ENCODE measurements at regions not wholly inside any gene's neighbourhood (a gene's known extent, or its start where the extent isn't known, plus 50 kb on each side); places are given as distances from the start of the nearest gene placed in this dataset.

DNA sequence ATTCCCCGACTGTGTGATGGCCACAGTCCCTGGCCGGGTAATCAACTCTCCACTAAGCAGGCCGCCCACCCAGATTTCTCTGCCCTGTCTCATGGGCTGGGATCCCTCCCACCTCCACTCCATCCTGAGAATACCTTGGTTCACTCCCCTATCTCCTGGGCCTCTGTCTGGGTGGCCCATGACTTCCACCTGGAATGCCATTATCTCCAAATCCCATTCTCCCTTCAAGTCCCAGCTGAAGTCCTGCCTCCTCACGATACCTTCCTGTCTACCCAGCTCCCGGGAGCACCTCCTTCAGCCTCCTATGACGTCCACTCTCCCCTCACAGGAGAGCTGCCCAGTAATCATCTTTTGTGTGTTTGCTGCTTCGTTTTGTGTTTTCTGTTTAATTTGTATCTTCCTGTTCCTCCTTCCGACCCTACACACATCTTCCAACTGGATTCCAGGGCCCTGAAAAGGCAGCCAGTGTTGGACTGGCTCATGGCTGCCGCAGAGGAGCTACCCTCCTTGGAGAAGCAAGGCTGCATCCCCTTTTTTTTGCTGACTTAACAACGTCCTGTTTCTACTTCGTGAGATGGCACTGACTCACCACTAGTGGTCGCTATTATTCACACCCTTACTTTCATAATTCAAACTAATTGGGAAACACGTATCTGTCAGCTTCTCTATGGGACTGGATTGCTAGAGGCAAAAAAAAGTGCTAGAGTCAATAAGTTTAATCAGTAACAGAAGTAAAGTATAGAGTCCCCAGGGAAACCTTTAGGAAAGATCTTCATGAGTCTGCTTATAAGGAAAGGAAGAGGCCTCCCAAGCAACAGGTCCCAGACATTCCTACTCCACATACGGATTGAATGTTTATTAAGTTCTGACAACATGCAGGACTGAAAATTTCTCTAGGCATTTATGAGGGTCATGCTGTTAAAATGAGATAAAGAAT, 171.9 kb upstream of the GATA6 start:
- Mint-ChIP-seq H3K9me3 (no peaks in the 10 kb centered on the region), H3K27ac (peak overlapping the region; percentile 90), H3K4me1 (peaks cover 2% of the 10 kb centered on the region), H3K27me3 (ENCODE audit: insufficient read depth, low read depth) (peaks cover 3% of the 10 kb centered on the region), H3K4me3 (no peak overlapping the region), H3K36me3 (no peaks in the 10 kb centered on the region)
- Histone ChIP-seq H3K9ac (no peak overlapping the region), H3K4me2 (no peak overlapping the region), H3K4me3 (no peak overlapping the region), H3K27ac (no peak overlapping the region), H4K20me1 (ENCODE audit: low read depth) (no peaks in the 10 kb centered on the region), H3F3A (ENCODE audit: low read depth) (no peaks in the 10 kb centered on the region), H2AFZ (replicated peaks) (peak overlapping the region; percentile 100), H3K9me3 (ENCODE audit: low read depth) (no peaks in the 10 kb centered on the region), H3K4me1 (no peaks in the 10 kb centered on the region), H3K36me3 (no peaks in the 10 kb centered on the region), H3K27me3 (no peaks in the 10 kb centered on the region), H3K79me2 (ENCODE audit: low read depth) (no peaks in the 10 kb centered on the region)
- DNase-seq (ENCODE audit: low spot score) = peak; percentile 70
- TF ChIP-seq CTCF (IDR thresholded peaks at IDR 0.05) (peak; percentile 95), EZH2 (IDR thresholded peaks at IDR 0.05) (no peak)

GRCh38 chr18:21998486-21998885, 170.9 kb upstream of the GATA6 start:
- Mint-ChIP-seq H3K27me3 (ENCODE audit: insufficient read depth, low read depth) (peaks cover 3% of the 10 kb centered on the region), H3K9me3 (no peaks in the 10 kb centered on the region), H3K27ac (no peak overlapping the region), H3K4me3 (no peak overlapping the region), H3K36me3 (no peaks in the 10 kb centered on the region), H3K4me1 (peaks cover 2% of the 10 kb centered on the region)
- Histone ChIP-seq H3K4me3 (no peak overlapping the region), H3K79me2 (ENCODE audit: low read depth) (no peaks in the 10 kb centered on the region), H3K4me2 (no peak overlapping the region), H4K20me1 (ENCODE audit: low read depth) (no peaks in the 10 kb centered on the region), H3K36me3 (no peaks in the 10 kb centered on the region), H3K27me3 (no peaks in the 10 kb centered on the region), H3F3A (ENCODE audit: low read depth) (no peaks in the 10 kb centered on the region), H3K27ac (no peak overlapping the region), H3K4me1 (no peaks in the 10 kb centered on the region), H3K9me3 (ENCODE audit: low read depth) (no peaks in the 10 kb centered on the region), H3K9ac (no peak overlapping the region), H2AFZ (replicated peaks) (no peak overlapping the region)
- DNase-seq (ENCODE audit: low spot score) = no peak
- no peak for TF ChIP-seq EZH2phosphoT487 (IDR thresholded peaks at IDR 0.05)
- no peak for TF ChIP-seq CTCF (IDR thresholded peaks at IDR 0.05)
- no peak for TF ChIP-seq EZH2 (IDR thresholded peaks at IDR 0.05)

GRCh38 chr18:22001912-22002487, 167.4 kb upstream of the GATA6 start:
- Mint-ChIP-seq H3K27ac (no peak overlapping the region), H3K27me3 (ENCODE audit: insufficient read depth, low read depth) (peaks cover 3% of the 10 kb centered on the region), H3K36me3 (no peaks in the 10 kb centered on the region), H3K9me3 (no peaks in the 10 kb centered on the region), H3K4me1 (peaks cover 2% of the 10 kb centered on the region), H3K4me3 (peak overlapping the region; percentile 38)
- Histone ChIP-seq H3K4me2 (no peak overlapping the region), H3K9ac (no peak overlapping the region), H3K27ac (no peak overlapping the region), H3K36me3 (no peaks in the 10 kb centered on the region), H3K27me3 (no peaks in the 10 kb centered on the region), H3K4me1 (no peaks in the 10 kb centered on the region), H2AFZ (replicated peaks) (no peak overlapping the region), H3F3A (ENCODE audit: low read depth) (no peaks in the 10 kb centered on the region), H4K20me1 (ENCODE audit: low read depth) (no peaks in the 10 kb centered on the region), H3K9me3 (ENCODE audit: low read depth) (no peaks in the 10 kb centered on the region), H3K4me3 (no peak overlapping the region), H3K79me2 (ENCODE audit: low read depth) (no peaks in the 10 kb centered on the region)
- TF ChIP-seq CTCF (IDR thresholded peaks at IDR 0.05) (no peak), EZH2 (IDR thresholded peaks at IDR 0.05) (no peak), EZH2phosphoT487 (IDR thresholded peaks at IDR 0.05) (no peak)
- no peak for DNase-seq (ENCODE audit: low spot score)

Data from neural progenitor cell (in vitro differentiated cells).